K562 (cell line): ENCODE measurements at regions not wholly inside any gene's neighbourhood (a gene's known extent, or its start where the extent isn't known, plus 50 kb on each side); places are given as distances from the start of the nearest gene placed in this dataset.

Experiments used
- ATAC-seq: fragments of 200-7000 bp; cut with Tn5 transposase; 3 replicates; pipeline ENCODE4 v1.9.1; 2020; ENCODE audit warnings: moderate library complexity
- BruUV-seq: library from RNA; stranded (reverse); fragments of 400-500 nt; replicated peaks from 2 replicates; lab custom pipeline; 2021; lab: Mats Ljungman, UMichigan
- CTCF ChIA-PET: fragments of 300-600 bp; formaldehyde crosslinking; extraction: SDS; loops from one replicate; lab custom pipeline; 2021; ENCODE audit warnings: low intra/inter-chr PET ratio; lab: Yijun Ruan, JAX
- POLR2A ChIA-PET: fragments of 300-600, 350-650 bp; sonication (Branson Sonifier 250); formaldehyde crosslinking; extraction: SDS; loops from one replicate; lab custom pipeline; 2021; ENCODE audit warnings: antibody characterized with exemption, inconsistent platforms; lab: Yijun Ruan, JAX
- DNase-seq, 4 experiments: peaks; one replicate each; pipeline versions ENCODE4 v3.0.0 to v3.0.0-alpha.2; 2011 to 2018; ENCODE audit warnings: low spot score in 3 of 4, mixed read lengths in 3 of 4; ENCODE audit errors: extremely low read depth in 1 of 4
- FAIRE-seq: peaks from 2 replicates; lab custom pipeline; 2011; peaks lifted over from hg19 to GRCh38; lab: Jason Lieb, UNC
- H2AFZ ChIP-seq: 2 replicates; pipeline ENCODE4 v1.6.0; 2011; ENCODE audit warnings: low read depth, low read length, control low read depth, inconsistent platforms
- H3K27ac ChIP-seq: fragments of 200-600 bp; 3 replicates; pipeline ENCODE4 v1.8.0; 2011; ENCODE audit warnings: low read depth, mild to moderate bottlenecking, control low read depth, inconsistent platforms, low read length, moderate library complexity, mixed read lengths; ENCODE audit errors: extremely low read depth
- H3K27me3 ChIP-seq, 2 experiments: fragments of 300-600 bp in 1 of 2; 2 replicates in 1 of 2; 3 replicates in 1 of 2; pipeline versions ENCODE4 v1.6.0 to v1.8.0; 2011; ENCODE audit warnings: inconsistent platforms in 2 of 2, low read length in 2 of 2, mild to moderate bottlenecking in 1 of 2, mixed read lengths in 1 of 2, moderate library complexity in 1 of 2; ENCODE audit not compliant: control insufficient read depth in 2 of 2, insufficient read depth in 2 of 2
- H3K36me3 ChIP-seq: fragments of 300-600 bp; 3 replicates; pipeline ENCODE4 v1.8.0; 2011; ENCODE audit warnings: mild to moderate bottlenecking, low read length, inconsistent platforms; ENCODE audit not compliant: control insufficient read depth, insufficient read depth
- H3K4me1 ChIP-seq, 2 experiments: fragments of 200-600 bp in 1 of 2; replicated peaks in 1 of 2; 2 replicates in 1 of 2; 3 replicates in 1 of 2; pipeline versions ENCODE4 v1.5.1 to v1.8.0; 2011; ENCODE audit warnings: inconsistent platforms in 2 of 2, low read length in 2 of 2, mild to moderate bottlenecking in 1 of 2, mixed read lengths in 1 of 2, moderate library complexity in 1 of 2; ENCODE audit not compliant: control insufficient read depth in 2 of 2, insufficient read depth in 2 of 2
- H3K4me2 ChIP-seq: 2 replicates; pipeline ENCODE4 v1.6.1; 2011; ENCODE audit warnings: low read length, control low read depth, inconsistent platforms, mixed read lengths; ENCODE audit not compliant: insufficient read depth
- H3K4me3 ChIP-seq: fragments of 200-600 bp; sonication (generic), shearing (Covaris generic); 2 replicates; pipeline ENCODE4 v1.5.1; 2016; ENCODE audit warnings: control low read depth, inconsistent platforms
- H3K79me2 ChIP-seq: fragments of 200-600 bp; 3 replicates; pipeline ENCODE4 v1.8.0; 2011; ENCODE audit warnings: low read length, inconsistent platforms; ENCODE audit not compliant: control insufficient read depth, insufficient read depth
- H3K9ac ChIP-seq, 2 experiments: 2 replicates each; pipeline versions ENCODE4 v1.6.0 to v1.6.1; 2011; ENCODE audit warnings: low read depth in 2 of 2, low read length in 2 of 2, control low read depth in 1 of 2, inconsistent platforms in 1 of 2, mild to moderate bottlenecking in 1 of 2, mixed read lengths in 1 of 2; ENCODE audit not compliant: insufficient read depth in 1 of 2
- H3K9me1 ChIP-seq: one replicate; pipeline ENCODE4 v1.6.0; 2011; ENCODE audit warnings: inconsistent platforms, mild to moderate bottlenecking, low read length, moderate library complexity; ENCODE audit not compliant: control insufficient read depth, insufficient read depth
- H3K9me3 ChIP-seq: replicated peaks from 2 replicates; pipeline ENCODE4 v1.5.1; 2011; ENCODE audit warnings: low read depth, low read length, inconsistent platforms; ENCODE audit not compliant: control insufficient read depth, insufficient read depth
- H4K20me1 ChIP-seq: replicated peaks from 2 replicates; pipeline ENCODE4 v1.6.1; 2011; ENCODE audit warnings: low read length, inconsistent platforms, mixed read lengths; ENCODE audit not compliant: control insufficient read depth, insufficient read depth
- CGGBP1 ChIP-seq: fragments of 250-450 bp; sonication (Bioruptor Pico); IDR thresholded peaks from 2 replicates; pipeline ENCODE4 v1.9.0; 2021; ENCODE audit warnings: mild to moderate bottlenecking
- HMG20A ChIP-seq: fragments of 450-650 bp; formaldehyde crosslinking; conservative IDR thresholded peaks from 2 replicates; pipeline ENCODE4 v1.4.0; 2020; ENCODE audit warnings: mild to moderate bottlenecking, mixed read lengths
- KDM1A ChIP-seq, 2 experiments: fragments of 450-650 bp; IDR thresholded peaks; 2 replicates each; pipeline ENCODE4 v1.6.1; 2016; ENCODE audit warnings: mild to moderate bottlenecking in 2 of 2
- PPARD ChIP-seq: fragments of 250-450 bp; sonication (Bioruptor Pico); IDR thresholded peaks from 2 replicates; pipeline ENCODE4 v1.8.0; 2022; ENCODE audit warnings: inconsistent platforms, mild to moderate bottlenecking, moderate library complexity
- PRPF4 ChIP-seq: fragments of 200-400 bp; formaldehyde crosslinking; IDR thresholded peaks from one replicate; pipeline ENCODE4 v1.6.1; 2017; ENCODE audit warnings: low read length, low read depth, mild to moderate bottlenecking; ENCODE audit not compliant: insufficient read depth, poor library complexity, severe bottlenecking
- PTRF ChIP-seq: fragments of 450-650 bp; IDR thresholded peaks from 2 replicates; pipeline ENCODE4 v1.6.1; 2016; ENCODE audit warnings: mild to moderate bottlenecking, missing genetic modification characterization, missing compliant biosample characterization
- WGBS: fragments of 100-300 bp; shearing (Covaris generic); methylation state at CpG from one replicate; pipeline ENCODE4 v1.1.6; 2016; ENCODE audit warnings: low coverage, mixed read lengths; ENCODE audit not compliant: insufficient coverage; ENCODE audit errors: missing lambda C conversion rate; 5-methylcytosine and 5-hydroxymethylcytosine counted together
- in situ Hi-C: fragments of 300-500 bp; cut with MboI; formaldehyde crosslinking; loops from 4 replicates; pipeline ENCODE4 v1.15.0; 2018; ENCODE audit warnings: inconsistent platforms, mixed read lengths
- intact Hi-C: fragments of 100-400 bp; cut with micrococcal nuclease; formaldehyde crosslinking; loops from 2 replicates; pipeline ENCODE4 v1.14.2; 2022
- TF ChIP-seq, protein P1 (sequence below): sonication (generic); IDR thresholded peaks from 2 replicates; pipeline ENCODE4 v1.6.1; 2016

GRCh38 chr13:84978851-84979250 lies 820.4 kb downstream of the SLITRK6 start (continued):
- no peak for TF ChIP-seq PPARD
- no peak for TF ChIP-seq CGGBP1 (CRISPR knock-in tag)
- TF ChIP-seq, protein P1, sequence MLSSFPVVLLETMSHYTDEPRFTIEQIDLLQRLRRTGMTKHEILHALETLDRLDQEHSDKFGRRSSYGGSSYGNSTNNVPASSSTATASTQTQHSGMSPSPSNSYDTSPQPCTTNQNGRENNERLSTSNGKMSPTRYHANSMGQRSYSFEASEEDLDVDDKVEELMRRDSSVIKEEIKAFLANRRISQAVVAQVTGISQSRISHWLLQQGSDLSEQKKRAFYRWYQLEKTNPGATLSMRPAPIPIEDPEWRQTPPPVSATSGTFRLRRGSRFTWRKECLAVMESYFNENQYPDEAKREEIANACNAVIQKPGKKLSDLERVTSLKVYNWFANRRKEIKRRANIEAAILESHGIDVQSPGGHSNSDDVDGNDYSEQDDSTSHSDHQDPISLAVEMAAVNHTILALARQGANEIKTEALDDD: no peak
- TF ChIP-seq PTRF (tag): no peak

- 0% methylated on average over 1 of the region's 1 CpG for WGBS
- DNase-seq (no peak), ATAC-seq (no peak), FAIRE-seq (no peak)
- H2AFZ ChIP-seq: no peak overlapping the region
- in situ Hi-C loops (no loop called here), intact Hi-C loops (no loop called here)
- H4K20me1 ChIP-seq: no peaks in the 10 kb centered on the region
- H3K4me3 ChIP-seq: no peak overlapping the region
- no peaks in the 10 kb centered on the region for H3K36me3 ChIP-seq
- no peaks in the 10 kb centered on the region for H3K4me1 ChIP-seq
- ChIA-PET POLR2A (no interaction called here), CTCF (no interaction called here)
- no TSS peak for BruUV-seq
- H3K27ac ChIP-seq: no peak overlapping the region
- H3K27me3 ChIP-seq: no peaks in the 10 kb centered on the region
- H3K4me2 ChIP-seq: no peak overlapping the region
- no peaks in the 10 kb centered on the region for H3K79me2 ChIP-seq
- no peak overlapping the region for H3K9ac ChIP-seq
- TF ChIP-seq KDM1A (IDR thresholded peaks at IDR 0.05): no peak
- no peak for TF ChIP-seq PRPF4
- TF ChIP-seq HMG20A (CRISPR knock-in tag): no peak
- H3K9me3 ChIP-seq: no peaks in the 10 kb centered on the region
- H3K9me1 ChIP-seq: no peaks in the 10 kb centered on the region
These were observed 825.6 kb downstream of the SLITRK6 start for GRCh38 chr13:84973661-84974060.
